ENCODE measurements at regions not wholly inside any gene's neighbourhood (a gene's known extent, or its start where the extent isn't known, plus 50 kb on each side); places are given as distances from the start of the nearest gene placed in this dataset.

DNA sequence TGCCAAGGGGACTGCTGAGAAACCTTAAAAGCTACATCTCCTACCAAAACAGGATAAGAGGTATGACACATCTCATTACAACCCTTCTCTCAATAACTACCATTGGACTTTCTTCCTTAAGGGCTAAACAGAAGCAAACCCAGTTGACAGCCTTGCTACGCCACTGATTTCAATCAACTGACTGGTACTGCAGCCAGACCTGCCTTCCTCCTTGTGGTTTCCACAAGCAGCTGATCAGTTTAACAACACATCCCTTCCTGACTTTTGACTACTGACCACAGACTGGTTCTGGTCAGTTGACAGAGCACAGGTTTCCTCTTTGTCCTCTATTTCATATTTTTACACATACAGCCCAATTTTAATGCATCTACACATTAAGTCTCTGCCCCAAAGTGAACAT lies 108.8 kb downstream of the ADAMTS1 start:
- DNase-seq = no peak

DNA sequence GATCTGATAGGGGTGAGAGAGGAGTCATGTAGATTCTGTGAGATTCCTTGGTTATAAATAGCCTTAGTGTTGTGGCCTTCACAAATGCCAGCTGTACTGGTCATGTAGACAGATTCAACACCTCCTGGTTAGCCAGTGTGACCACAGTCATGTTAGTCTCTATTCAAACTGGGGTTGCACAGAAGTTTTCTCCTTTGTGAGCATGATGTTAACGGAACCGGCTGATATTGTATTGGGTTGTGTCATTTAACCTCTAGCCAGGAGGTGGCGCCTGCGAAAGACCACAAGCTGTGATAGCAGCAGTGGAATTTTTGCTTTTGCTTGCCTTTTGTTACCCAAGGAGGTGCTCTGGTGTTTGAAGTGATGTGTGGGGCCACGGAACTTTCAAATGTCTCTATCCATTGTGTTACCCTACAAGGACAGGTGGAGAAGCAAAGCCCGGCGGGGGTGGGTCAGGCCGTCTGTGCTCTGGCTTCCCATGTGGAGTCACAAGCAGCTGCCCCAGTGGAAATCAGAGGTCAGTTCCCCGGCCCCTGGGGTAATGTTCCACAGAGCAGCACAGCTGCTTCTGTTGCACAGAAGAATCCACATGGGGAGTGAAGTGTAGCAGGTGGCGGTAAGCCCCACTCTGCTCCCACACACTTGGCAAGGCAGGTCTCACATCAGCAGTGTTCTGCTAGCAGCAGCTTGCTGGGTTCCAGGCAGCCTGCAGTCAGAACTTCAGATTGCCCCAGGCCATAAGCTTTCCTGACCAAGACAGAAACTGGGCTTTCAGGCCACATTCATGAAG lies 112.6 kb downstream of the ADAMTS1 start:
- DNase-seq = peak; percentile 11

DNA sequence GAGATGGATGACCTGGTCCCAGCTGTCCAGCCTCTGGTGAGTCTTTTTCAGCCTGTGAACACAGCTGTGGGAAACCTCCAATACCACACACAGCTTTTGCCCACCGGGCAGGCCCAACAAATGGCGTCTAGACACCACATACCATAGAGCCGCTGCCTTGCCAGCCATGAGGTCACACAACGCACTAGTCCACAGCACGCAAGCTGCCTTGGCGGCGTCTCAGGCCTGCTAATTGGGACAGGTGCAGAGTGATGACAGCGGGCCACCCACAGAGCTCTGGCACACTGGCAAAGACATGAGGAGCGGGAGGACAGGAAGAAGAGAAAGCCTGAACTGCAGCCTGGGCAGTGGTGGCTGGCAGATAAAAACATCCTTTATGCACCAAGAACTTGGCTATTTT lies 125.5 kb downstream of the ADAMTS1 start:
- no peak for DNase-seq

DNA sequence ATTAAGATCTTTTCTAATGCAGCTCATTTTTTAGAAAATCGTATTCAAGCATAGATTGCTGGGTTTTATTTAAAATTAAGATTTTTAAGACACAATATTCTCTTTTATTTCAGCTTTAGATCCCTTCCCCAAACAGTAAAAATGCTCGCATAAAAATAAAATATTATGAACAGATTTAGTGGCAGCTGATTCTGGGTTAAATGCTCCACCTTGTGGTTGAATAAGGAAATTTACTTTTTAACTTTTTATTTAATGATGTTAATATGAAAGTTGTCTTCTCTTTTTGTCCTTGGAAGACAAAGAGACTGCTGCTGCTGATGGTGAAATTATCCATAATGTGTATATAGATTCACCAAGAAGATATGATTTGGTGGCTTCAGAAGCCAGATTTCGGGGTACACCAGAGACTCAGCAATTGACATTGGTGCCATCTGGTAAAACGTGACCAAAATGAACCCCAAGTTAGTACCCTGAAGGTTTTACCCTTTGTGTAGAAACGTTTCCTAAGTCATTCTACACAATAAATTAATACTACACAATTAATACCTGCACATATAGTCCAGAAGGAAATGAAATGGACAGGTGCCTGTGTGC lies 128.0 kb downstream of the ADAMTS1 start:
- DNase-seq = peak; percentile 29

DNA sequence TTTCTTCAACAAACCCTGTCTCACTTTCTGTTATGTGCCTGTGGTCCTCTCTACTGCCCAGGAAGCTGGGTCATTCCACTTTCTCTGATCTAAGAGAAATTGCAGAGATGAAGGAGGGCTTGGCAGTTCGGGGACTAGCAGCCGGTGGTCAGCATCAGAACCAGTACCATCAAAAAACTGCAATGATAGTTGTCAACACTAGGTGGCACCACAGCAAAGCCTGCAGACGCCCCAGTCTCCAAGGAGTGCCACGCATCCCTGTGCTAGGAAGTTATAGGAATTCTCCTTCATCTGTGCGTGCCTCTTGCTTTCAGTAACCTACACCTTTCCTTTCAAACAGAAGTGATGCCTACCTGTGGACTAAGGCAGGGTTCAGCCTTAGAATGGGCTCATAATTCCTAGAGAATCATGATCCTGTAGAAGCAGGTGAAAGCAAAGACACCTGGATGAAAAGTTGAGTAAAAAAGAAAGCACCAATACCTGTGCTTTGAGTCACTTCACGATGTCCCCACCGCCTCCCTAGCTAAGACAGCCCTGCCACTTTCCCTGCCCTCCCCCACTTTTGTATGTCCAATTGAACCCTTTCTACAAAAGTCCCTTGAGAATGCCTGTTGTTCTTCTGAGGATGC lies 129.2 kb downstream of the ADAMTS1 start:
- DNase-seq = peak; percentile 61

DNA sequence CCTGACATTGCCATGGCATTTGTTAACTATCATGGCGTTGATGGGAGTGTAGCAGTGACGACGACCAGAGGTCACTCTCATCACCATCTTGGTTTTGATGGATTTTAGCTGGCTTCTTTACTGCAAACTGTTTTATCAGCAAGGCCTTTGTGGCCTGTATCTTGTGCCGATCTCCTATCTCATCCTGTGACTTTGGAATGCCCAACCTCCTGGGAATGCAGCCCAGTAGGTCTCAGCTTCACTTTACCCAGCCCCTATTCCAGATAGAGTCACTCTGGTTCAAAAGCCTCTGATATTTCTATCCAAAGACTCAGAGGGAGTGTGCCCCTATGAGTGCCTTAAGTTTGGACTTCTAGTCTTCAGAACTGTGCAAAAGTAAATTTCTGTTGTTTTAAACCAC lies 130.1 kb downstream of the ADAMTS1 start:
- DNase-seq = no peak

DNA sequence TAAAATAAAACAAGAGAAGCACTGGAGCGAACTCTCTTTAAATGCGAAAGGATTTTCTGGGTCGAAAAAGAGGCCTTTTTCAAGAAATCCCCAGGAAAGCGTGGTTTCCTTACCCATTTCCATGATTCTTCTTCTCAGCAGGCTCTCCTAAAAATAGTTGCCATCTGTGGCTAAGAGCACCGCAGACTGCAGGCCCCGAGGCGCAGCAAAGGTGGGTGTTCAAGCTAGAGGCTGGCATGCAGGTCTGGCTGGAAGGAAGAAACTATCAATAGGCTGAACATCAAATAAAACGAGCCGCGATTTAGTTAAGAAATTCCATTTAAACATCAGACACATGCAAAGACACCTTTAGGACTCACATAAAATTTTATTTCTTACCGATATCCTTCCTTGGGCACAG lies 135.1 kb downstream of the ADAMTS1 start:
- no peak for DNase-seq

DNA sequence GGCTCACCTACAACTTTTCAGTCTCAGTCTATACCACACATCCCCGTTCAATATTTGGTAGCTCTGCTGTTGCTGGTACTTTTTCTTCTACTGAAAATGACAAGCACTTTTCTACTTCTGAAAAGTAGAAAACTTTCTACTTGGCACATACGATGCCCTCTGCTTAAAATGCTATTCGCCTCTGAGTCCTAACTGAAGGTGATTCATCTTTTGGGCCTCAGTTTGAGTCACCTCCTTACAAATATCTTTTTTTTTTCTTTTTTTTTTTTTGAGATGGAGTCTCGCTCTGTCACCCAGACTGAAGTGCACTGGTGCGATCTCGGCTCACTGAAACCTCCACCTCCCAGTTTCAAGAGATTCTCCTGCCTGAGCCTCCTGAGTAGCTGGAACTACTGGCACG lies 136.0 kb upstream of the CYYR1 start:
- no peak for DNase-seq

DNA sequence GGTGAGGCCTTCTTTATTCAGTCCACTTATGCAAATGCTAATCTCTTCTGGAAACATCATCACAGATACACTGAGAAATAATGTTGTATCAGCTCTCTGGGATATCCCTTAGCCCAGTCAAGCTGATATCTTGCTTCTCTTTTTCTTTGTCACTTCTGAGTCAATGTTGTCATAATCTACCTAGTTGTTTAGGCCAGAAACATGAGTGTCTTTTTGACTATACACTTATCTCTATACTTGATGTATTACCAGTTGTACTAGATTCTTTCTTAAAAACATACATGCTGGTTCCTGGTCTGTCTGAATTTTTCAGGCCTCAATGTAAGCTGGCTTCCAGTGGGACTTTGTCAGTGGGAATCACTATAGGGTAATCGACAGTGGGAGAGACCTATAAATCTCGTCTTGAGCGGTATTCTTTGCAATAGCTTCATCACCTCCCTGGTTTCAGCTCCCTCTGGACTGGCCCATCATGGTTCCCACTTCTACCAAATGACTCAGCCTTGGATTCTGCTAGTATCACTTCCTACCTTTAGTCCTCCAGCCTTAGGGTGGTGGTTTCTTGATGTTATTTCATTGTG lies 135.2 kb upstream of the CYYR1 start:
- DNase-seq = no peak

DNA sequence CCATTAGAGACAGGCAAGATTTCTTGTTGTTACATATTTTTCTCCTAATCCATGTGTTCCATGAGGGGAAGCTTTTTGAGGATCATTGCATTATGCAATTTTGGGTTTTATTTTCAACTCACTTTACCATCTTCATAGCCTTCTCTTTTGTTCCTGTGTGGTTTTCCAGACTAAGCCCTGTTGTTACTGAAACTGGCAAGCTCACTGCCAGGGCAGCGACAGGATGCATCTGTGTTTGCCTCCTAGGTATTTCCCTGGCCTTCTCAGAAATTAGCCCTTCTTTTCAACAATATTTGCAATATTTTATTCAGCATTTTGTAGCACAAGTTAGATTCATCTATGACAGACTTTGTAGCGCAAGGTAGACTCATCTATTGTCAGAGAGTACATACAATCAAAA lies 134.2 kb upstream of the CYYR1 start:
- DNase-seq = no peak

DNA sequence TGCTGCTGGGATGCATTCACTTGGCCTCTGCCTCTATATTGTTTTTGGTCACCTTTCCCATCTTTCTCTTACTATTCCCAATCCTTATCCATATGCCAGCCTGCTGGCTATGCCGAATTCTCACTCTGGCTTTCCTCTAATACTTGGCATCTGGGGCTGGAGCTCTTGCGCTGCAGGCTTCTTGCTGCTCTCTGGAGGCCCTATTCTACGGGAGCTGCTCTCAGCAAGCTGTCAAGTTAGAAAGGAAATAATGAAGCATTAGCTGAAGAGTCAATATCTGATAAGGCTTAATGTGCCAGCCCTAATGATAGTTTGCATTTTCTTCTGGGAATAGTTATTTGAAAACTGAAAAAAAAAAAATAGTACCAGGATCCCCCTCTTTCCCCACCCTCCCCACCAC lies 125.3 kb upstream of the CYYR1 start:
- DNase-seq = no peak

DNA sequence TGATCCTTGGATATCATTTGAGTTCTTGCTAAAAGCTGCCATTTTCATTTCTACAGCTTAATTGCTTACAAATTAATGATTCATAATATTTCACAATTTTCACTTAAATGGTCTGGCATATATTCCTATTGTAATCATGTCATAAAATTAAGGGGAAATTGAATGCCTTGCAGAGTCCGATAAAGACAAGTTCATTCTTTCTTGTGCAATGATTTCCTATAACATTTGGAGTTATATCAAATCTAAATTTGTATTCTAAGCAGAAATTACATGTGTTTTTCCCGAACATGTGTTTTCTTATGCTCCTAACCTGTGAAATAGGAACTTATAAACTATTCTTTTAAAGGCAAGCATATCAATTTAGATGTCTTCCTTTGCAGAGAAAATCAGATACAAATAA lies 118.3 kb upstream of the CYYR1 start:
- no peak for DNase-seq

DNA sequence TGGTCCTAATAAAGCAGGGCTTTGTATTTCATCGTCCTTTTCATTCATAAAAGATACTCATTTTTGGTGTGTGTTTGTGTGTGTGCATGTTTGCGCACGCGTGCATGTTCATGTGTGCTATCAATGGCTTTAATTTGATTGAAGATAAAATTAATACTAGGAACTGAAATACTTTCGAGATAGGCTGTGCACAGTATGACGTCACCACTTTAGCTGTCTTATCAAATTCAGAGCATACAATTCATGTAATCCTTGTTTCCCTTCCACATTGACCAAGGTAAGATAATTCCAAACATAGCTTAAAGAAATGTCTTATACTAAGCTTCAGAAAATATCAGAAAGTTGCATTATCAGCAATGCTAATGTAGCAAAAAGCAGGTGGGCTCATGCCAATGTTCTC lies 113.6 kb upstream of the CYYR1 start:
- no peak for DNase-seq

DNA sequence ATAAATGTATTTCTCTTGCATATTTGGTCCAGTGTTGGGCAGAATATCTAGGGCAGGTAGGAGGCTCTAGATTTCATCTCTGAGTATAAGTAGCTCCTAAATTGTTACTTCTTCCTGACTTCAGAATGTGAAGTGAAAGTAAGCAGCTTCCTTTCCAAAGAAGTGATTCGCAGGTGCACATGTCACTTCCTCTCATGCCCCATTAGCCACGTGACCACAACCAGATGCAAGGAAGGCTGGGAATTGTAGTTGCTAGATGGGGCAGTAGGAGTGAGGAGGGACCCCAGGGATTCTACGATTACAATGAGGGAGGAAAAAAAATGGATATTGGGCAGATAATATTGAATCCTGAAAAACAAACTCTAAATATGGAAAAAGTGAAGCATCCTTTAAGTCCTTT lies 113.2 kb upstream of the CYYR1 start:
- peak; percentile 3 for DNase-seq

DNA sequence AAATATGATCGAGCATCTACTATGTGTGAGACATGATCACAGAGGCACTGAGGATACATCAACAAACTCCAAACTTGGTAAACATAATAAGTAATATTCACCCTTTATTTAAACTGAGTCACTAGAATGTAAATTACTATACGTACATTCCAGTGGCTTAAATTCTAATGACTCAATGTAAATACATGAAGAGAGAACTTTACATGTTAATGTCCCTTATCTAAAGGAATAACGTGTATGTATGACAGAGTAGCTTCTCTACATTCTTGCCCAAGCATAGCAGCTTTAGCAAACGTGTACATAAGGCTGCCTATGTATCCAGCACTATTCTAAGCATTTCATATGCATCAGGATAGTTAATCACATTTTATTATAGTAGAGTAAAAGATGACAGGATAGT lies 111.8 kb upstream of the CYYR1 start:
- no peak for DNase-seq

DNA sequence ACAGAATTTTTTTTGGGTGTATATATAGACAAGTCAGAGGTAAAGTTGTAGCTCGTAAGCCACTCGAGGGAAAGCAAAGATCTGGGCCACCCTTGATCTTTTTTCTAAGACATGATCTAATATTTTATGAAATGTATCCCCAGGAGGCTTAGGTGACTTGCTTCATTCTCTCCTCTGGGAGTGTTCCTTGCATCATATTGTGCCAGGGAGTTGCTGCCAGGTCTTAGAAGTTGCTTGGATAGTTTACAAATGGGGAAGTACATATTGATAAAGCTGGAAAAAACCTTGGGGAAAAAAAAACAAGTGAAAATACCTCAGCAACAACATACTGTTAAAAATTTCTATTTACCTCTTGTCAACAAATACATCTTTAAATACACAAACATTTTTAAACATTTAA lies 110.9 kb upstream of the CYYR1 start:
- no peak for DNase-seq

DNA sequence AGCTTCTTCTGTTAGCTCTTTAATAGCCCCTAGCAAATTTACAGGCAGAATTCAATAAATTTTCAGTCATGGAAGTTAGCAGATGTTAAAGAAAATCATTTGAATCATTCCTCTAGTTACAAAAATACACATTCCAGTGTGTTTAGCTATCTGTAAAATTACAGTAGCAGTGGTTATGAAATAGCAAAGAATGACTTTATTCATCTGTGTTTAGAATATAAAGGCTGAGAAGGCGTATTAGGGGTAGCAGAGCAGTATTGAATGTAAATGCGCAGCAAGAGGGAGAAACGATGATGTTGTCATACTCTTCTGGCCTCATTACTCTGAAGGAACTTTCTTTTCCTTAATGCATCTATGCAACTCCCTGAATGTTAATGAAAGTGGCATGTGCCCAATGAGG lies 106.2 kb upstream of the CYYR1 start:
- no peak for DNase-seq

DNA sequence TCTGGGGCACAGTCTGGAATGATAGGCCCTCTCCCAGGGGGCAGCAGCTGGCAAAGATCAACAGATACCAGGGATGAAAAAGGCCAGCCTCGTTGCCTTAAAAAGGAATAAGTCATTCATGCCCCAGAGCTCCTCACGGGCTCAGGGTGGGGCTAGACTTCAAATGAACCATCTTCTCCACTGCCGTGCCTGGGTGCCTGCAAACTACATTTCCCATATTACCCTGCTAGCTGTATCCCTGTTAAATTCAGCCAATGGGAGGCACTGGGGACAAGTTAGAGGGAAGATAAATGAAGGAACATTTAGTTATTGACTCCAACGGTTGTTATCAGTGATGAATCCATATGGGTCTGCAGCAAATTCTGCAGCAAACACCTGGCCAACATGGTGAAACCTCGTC lies 101.2 kb upstream of the CYYR1 start:
- no peak for DNase-seq

DNA sequence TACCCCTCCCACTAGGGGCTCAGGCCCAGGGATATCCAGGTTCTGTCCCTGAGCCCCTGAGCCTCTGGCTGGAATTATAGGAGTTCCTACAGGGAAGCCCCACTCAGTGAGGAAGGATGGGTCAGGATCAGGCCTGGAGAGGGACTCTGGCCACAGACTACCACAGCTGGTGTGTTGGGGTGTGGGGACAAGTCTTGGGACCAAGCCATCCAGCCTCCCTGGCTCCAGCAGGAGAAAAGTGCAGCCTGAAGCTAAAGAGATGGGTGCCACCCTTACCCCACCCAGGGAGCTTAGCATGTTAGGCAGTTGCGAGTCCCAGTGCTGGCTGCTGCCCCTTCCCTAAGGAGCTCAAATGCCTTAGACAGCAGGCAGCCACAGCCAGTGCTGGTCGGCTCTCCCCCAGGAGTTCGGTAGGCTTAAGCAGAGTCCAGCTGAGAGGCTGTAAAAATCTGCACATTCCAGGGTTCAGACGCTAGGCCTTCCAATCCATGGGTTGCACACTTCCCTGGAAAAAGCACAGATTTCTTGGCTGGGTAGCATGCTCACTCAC lies 96.2 kb upstream of the CYYR1 start:
- DNase-seq = no peak

DNA sequence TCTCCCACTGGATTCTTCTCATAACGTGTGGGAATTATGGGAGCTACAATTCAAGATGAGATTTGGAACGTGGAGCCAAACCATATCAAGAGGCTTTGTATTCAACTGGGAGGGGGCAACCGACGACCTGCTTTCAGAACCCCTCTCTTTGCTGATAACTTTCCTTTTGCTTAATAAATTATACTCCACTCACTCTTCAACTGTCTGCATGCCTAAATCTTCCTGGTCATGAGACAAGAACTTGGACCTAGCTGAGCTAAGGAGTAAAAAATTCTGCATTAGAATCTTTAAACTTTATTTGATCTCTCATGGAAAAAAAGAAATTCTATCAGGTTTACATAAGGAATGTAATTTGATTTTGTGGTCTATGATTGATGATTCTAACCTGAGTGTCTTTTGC lies 86.7 kb upstream of the CYYR1 start:
- no peak for DNase-seq

DNA sequence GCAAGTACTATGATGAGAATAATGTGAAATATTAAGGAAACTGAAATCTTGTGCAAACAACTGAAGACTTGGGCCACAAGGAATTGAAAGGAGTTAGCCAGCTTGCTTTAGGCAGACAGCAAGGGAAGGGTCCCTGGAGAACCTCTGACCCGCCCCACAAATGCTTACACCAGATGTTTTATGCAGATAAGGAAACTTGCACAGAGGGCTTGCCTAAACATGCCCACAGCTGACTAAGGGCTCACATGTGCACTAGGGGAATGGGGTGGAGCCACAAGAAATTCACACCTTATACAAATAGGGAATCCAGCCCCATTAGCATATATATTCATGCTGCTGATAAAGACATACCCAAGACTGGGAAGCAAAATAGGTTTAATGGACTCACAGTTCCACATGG lies 86.1 kb upstream of the CYYR1 start:
- no peak for DNase-seq

DNA sequence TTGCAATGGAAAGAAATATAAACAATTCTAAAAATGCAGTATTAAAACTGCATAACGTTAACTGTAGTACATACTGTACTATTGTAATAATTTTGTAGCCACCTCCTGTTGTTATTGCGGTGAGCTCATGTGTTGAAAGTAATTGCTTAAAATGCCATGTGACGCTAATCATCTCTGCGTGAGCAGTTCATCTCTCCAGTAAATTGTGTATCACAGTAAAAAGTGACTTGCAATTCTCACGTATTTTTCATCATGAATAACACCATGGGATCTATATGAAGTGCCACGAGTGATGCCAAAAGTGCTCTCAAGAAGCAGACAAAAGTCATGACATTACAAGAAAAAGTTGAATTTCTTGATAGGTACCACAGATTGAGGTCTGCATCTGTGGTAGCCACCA lies 82.4 kb upstream of the CYYR1 start:
- DNase-seq = no peak

DNA sequence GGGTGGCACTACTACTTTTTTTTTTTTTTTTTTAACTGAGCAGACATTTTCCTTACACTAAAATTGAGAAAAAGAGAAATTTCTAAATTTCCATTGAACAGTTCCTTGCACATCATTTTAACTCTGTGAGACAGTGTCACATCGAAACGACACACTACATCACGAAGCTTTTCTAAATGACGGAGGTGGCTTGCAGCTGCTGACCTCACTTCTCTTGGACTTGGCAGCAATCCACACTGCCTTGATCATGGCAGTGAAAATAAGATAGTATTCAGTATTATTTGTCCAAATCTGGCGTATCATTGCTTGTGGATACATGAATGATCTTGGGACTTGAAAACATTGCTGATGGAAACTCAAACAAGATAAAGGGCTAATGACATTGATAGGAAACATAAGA lies 80.3 kb upstream of the CYYR1 start:
- no peak for DNase-seq

DNA sequence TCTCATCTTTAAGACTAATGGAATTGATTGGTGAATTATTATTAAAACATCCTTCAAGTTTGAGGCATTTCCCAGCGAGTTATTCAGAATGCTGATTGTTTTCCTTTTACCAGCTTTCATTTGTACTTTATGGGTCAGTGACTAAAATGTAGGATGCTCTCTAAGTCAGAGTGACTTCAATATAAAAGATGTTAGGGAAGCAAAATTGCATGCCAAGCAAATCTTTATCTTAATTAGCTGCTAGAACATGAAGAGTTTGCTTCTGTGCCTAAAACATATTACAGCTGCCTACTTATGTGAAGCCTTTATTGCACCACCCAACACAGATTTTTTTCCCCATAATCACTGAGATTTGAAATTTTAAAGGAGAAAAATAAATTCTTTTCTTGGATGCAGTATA lies 79.8 kb upstream of the CYYR1 start:
- DNase-seq = no peak

Measured in suppressor macrophage treated with lipopolysaccharide for 4 hours (primary cell).